Adrenal gland (tissue), 9 donors: ENCODE measurements at regions not wholly inside any gene's neighbourhood (a gene's known extent, or its start where the extent isn't known, plus 50 kb on each side); places are given as distances from the start of the nearest gene placed in this dataset.
"Not testable (repeated sequence)": the region's sequence is repeated elsewhere in the genome, so short reads cannot be mapped to it uniquely, and the experiment has no call there.

Experiments
- DNase-seq, 7 donors: peaks; one replicate each; pipeline ENCODE4 v3.0.0-alpha.2; 2019 to 2020
- H3K27ac ChIP-seq, 5 donors: fragments of 200-600 bp; sonication (generic) in 4 of 5; 1 replicate in 3 of 5; 2 replicates in 2 of 5; pipeline versions ENCODE4 v1.5.1 to v1.8.0; 2016 to 2020; ENCODE audit warnings: mild to moderate bottlenecking in 1 of 5
- H3K27me3 ChIP-seq: fragments of 200-600 bp; 2 replicates; pipeline ENCODE4 v1.8.0; 2021
- H3K36me3 ChIP-seq, 2 donors: fragments of 200-600 bp; replicated peaks in 1 of 2; 1 replicate in 1 of 2; 2 replicates in 1 of 2; pipeline versions ENCODE4 v1.5.1 to v1.8.0; 2018 to 2022
- H3K4me1 ChIP-seq, 2 donors: fragments of 200-600 bp; replicated peaks in 1 of 2; 1 replicate in 1 of 2; 2 replicates in 1 of 2; pipeline versions ENCODE4 v1.5.1 to v1.8.0; 2018 to 2021
- H3K4me3 ChIP-seq, 4 donors: fragments of 200-600 bp; sonication (generic) in 3 of 4; one replicate each; pipeline ENCODE4 v1.5.1; 2016 to 2018
- H3K9me3 ChIP-seq, 3 donors: fragments of 200-600 bp; sonication (generic) in 1 of 3; replicated peaks in 1 of 3; 1 replicate in 2 of 3; 2 replicates in 1 of 3; pipeline versions ENCODE4 v1.5.1 to v1.8.0; 2016 to 2021
- CTCF ChIP-seq, 6 experiments: fragments of 450-650 bp in 4 of 6; fragments of 200-600 bp in 2 of 6; sonication (generic) in 1 of 6; IDR thresholded peaks; 1 replicate in 5 of 6; 2 replicates in 1 of 6; pipeline versions ENCODE4 v1.5.1 to v1.8.0; 2016 to 2021; ENCODE audit warnings: antibody characterized with exemption in 6 of 6, mild to moderate bottlenecking in 2 of 6, moderate library complexity in 1 of 6
- POLR2A ChIP-seq, 2 donors: fragments of 450-650 bp; IDR thresholded peaks; one replicate each; pipeline ENCODE4 v1.6.1; 2017; ENCODE audit warnings: antibody characterized with exemption in 2 of 2, mild to moderate bottlenecking in 2 of 2, moderate library complexity in 1 of 2
- WGBS, 4 donors: extraction: QIAGEN DNeasy Blood & Tissue Kit in 2 of 4; methylation state at CpG; one replicate each; pipeline versions ENCODE4 v1.1.5 to v1.1.7; 2013 to 2017; 5-methylcytosine and 5-hydroxymethylcytosine counted together
- intact Hi-C, 2 donors: fragments of 100-400 bp; cut with DNase I; formaldehyde crosslinking; loops; one replicate each; pipeline versions ENCODE4 v1.14.1 to v1.15.0; 2022 to 2023
- donor health status: healthy with polysubstance abuse.
- donor health status: Bipolar disorder and iron deficiency.
- donor health status: DM: yes; HTN: yes; CAD: no.
- donor health status: DM: no; HTN: no; CAD: no.
- donor health status: DM: no; HTN: no; CAD: no.

- intact Hi-C loops: no loop called here
- Histone ChIP-seq H3K4me1 (no peaks in the 10 kb centered on the region), H3K36me3 (no peaks in the 10 kb centered on the region), H3K27me3 (no peaks in the 10 kb centered on the region), H3K9me3 (no peaks in the 10 kb centered on the region), H3K27ac (no peak overlapping the region), H3K4me3 (no peak overlapping the region)
- TF ChIP-seq CTCF (IDR thresholded peaks at IDR 0.05) (no peak), POLR2A (IDR thresholded peaks at IDR 0.05) (no peak)
- no peak for DNase-seq
Measured at GRCh38 chr10:55803055-55803454, 558.0 kb downstream of the ZWINT start.

GRCh38 chr10:55801353-55801661 is 559.8 kb downstream of the ZWINT start:
- TF ChIP-seq CTCF (IDR thresholded peaks at IDR 0.05): no peak
- no peak for TF ChIP-seq POLR2A (IDR thresholded peaks at IDR 0.05)
- Histone ChIP-seq H3K27ac (no peak overlapping the region), H3K36me3 (no peaks in the 10 kb centered on the region), H3K9me3 (no peaks in the 10 kb centered on the region), H3K4me3 (no peak overlapping the region), H3K4me1 (no peaks in the 10 kb centered on the region), H3K27me3 (no peaks in the 10 kb centered on the region)
- WGBS, 4 donors: 74 to 81% (median 79%) methylated on average over 2 of the region's 2 CpGs
- DNase-seq: no peak
- intact Hi-C loops: no loop called here

DNA sequence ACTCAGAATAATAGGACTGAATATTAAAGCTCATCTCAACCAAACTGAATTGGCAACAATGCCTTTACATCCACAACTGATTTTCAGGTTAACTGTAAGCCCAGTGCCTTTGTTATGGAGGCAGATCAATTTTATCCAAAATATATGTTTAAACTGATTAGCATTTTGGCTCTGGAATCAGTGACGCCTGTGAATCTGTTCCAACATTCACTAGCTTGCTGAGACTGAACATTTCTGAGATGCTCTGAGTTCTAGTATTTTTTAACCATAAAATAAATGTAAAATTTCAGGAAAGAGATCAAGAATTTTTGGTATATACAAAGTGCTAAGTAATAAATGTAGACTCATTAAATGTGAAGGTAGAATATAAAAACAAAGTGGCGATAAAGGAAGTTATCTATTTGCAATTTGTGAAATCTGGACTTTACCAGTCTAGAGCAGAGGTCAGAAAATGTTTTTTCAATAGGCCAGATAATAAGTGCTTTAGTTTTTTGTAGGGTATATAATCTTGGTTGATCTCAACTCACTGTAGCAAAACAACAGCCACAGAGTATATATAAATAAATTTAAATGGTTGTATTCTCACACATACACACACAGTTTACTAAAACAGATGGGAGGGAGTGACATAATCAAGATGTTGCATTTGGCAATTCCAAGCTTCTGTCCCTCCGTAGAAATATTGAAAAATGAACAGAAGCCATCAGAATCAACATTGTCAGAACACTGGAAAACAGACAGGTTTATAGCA is 560.3 kb downstream of the ZWINT start:
- Histone ChIP-seq H3K36me3 (no peaks in the 10 kb centered on the region), H3K4me1 (no peaks in the 10 kb centered on the region), H3K9me3 (no peaks in the 10 kb centered on the region), H3K4me3 (no peak overlapping the region), H3K27me3 (no peaks in the 10 kb centered on the region), H3K27ac (no peak overlapping the region)
- DNase-seq: no peak
- 69 to 79% (median 77%) methylated on average over 3 of the region's 3 CpGs for WGBS, 4 donors
- intact Hi-C loops: no loop called here
- no peak for TF ChIP-seq CTCF (IDR thresholded peaks at IDR 0.05)
- no peak for TF ChIP-seq POLR2A (IDR thresholded peaks at IDR 0.05)

- 58 to 78% (median 64%) methylated on average over 3 of the region's 3 CpGs for whole genome bisulfite sequencing, 4 donors
- H3K27me3 ChIP-seq: no peaks in the 10 kb centered on the region
- TF ChIP-seq POLR2A (IDR thresholded peaks at IDR 0.05) (no peak), CTCF (IDR thresholded peaks at IDR 0.05) (no peak)
- no peaks in the 10 kb centered on the region for H3K9me3 ChIP-seq
- no peak for DNase-seq
- H3K4me3 ChIP-seq: no peak overlapping the region
- H3K4me1 ChIP-seq: no peaks in the 10 kb centered on the region
- no peak overlapping the region for H3K27ac ChIP-seq
- intact Hi-C loops: no loop called here
- no peaks in the 10 kb centered on the region for H3K36me3 ChIP-seq
Measured at GRCh38 chr10:55793024-55793423, 568.0 kb downstream of the ZWINT start.

GRCh38 chr10:55790276-55790675 is 570.8 kb downstream of the ZWINT start:
- H3K27me3 ChIP-seq, intact Hi-C loops, H3K4me1 ChIP-seq, DNase-seq, H3K27ac ChIP-seq, H3K36me3 ChIP-seq, H3K9me3 ChIP-seq, H3K4me3 ChIP-seq: not testable (repeated sequence)
- 37 to 57% (median 41%) methylated on average over 1 of the region's 1 CpG for WGBS, 4 donors
